HEK293T (cell line): ENCODE measurements at regions not wholly inside any gene's neighbourhood (a gene's known extent, or its start where the extent isn't known, plus 50 kb on each side); places are given as distances from the start of the nearest gene placed in this dataset.
"Not testable (repeated sequence)": the region's sequence is repeated elsewhere in the genome, so short reads cannot be mapped to it uniquely, and the experiment has no call there.

Source experiments
- CTCF ChIA-PET: fragments of 350-600 bp; formaldehyde crosslinking; extraction: SDS; loops from one replicate; lab custom pipeline; 2021; ENCODE audit warnings: antibody characterized with exemption, inconsistent platforms; lab: Yijun Ruan, JAX
- POLR2A ChIA-PET: fragments of 350-600 bp; formaldehyde crosslinking; extraction: SDS; loops from one replicate; lab custom pipeline; 2020; ENCODE audit warnings: antibody characterized with exemption, inconsistent platforms; lab: Yijun Ruan, JAX
- DNase-seq: peaks from one replicate; pipeline ENCODE4 v3.0.0; 2012; ENCODE audit warnings: mixed read lengths; ENCODE audit errors: extremely low spot score
- ARNT ChIP-seq: fragments of 450-650 bp; IDR thresholded peaks from 2 replicates; pipeline ENCODE4 v1.6.1; 2017; ENCODE audit warnings: mild to moderate bottlenecking
- BHLHE40 ChIP-seq: fragments of 450-650 bp; IDR thresholded peaks from 2 replicates; pipeline ENCODE4 v1.6.1; 2016; ENCODE audit warnings: mild to moderate bottlenecking, moderate library complexity, borderline replicate concordance
- CTBP1 ChIP-seq: fragments of 450-650 bp; IDR thresholded peaks from 2 replicates; pipeline ENCODE4 v1.6.1; 2016; ENCODE audit warnings: borderline replicate concordance
- ELF4 ChIP-seq: fragments of 450-650 bp; IDR thresholded peaks from 2 replicates; pipeline ENCODE4 v1.6.1; 2017; ENCODE audit warnings: antibody characterized with exemption
- FOXA1 ChIP-seq: fragments of 450-650 bp; IDR thresholded peaks from 2 replicates; pipeline ENCODE4 v1.6.1; 2016; ENCODE audit warnings: mild to moderate bottlenecking
- FOXK2 ChIP-seq: fragments of 450-650 bp; IDR thresholded peaks from 2 replicates; pipeline ENCODE4 v1.6.1; 2016; ENCODE audit warnings: mild to moderate bottlenecking
- FOXM1 ChIP-seq: fragments of 450-650 bp; IDR thresholded peaks from 2 replicates; pipeline ENCODE4 v1.6.1; 2017; ENCODE audit warnings: mild to moderate bottlenecking, borderline replicate concordance
- HDGF ChIP-seq: fragments of 450-650 bp; IDR thresholded peaks from 2 replicates; pipeline ENCODE4 v1.6.1; 2017; ENCODE audit warnings: antibody characterized with exemption, borderline replicate concordance
- L3MBTL2 ChIP-seq: fragments of 450-650 bp; conservative IDR thresholded peaks from 2 replicates; pipeline ENCODE4 v1.6.1; 2016; ENCODE audit warnings: mild to moderate bottlenecking
- LEF1 ChIP-seq: fragments of 450-650 bp; IDR thresholded peaks from 2 replicates; pipeline ENCODE4 v1.6.1; 2017; ENCODE audit warnings: mild to moderate bottlenecking, borderline replicate concordance
- NFRKB ChIP-seq: fragments of 450-650 bp; IDR thresholded peaks from 2 replicates; pipeline ENCODE4 v1.6.1; 2016; ENCODE audit warnings: mild to moderate bottlenecking, moderate library complexity
- PKNOX1 ChIP-seq: fragments of 450-650 bp; IDR thresholded peaks from 2 replicates; pipeline ENCODE4 v1.6.1; 2016
- SP1 ChIP-seq: fragments of 450-650 bp; IDR thresholded peaks from 2 replicates; pipeline ENCODE4 v1.6.1; 2017
- SUZ12 ChIP-seq: fragments of 450-650 bp; IDR thresholded peaks from 2 replicates; pipeline ENCODE4 v1.6.1; 2016; ENCODE audit warnings: mild to moderate bottlenecking
- TARDBP ChIP-seq: fragments of 450-650 bp; IDR thresholded peaks from 2 replicates; pipeline ENCODE4 v1.6.1; 2016
- ZNF384 ChIP-seq: fragments of 450-650 bp; IDR thresholded peaks from 2 replicates; pipeline ENCODE4 v1.6.1; 2016

GRCh38 chr7:10767771-10768170 lies 205.9 kb upstream of the PHF14 start:
- DNase-seq, result no peak
- ChIA-PET POLR2A (no interaction called here), CTCF (no interaction called here)
- TF ChIP-seq BHLHE40 (no peak), LEF1 (no peak), SUZ12 (no peak), CTBP1 (no peak), SP1 (no peak), ARNT (no peak), NFRKB (no peak), FOXA1 (no peak), L3MBTL2 (no peak), FOXM1 (no peak), ELF4 (no peak), ZNF384 (no peak), TARDBP (no peak), PKNOX1 (no peak), FOXK2 (no peak), HDGF (no peak)

- DNase-seq, result no peak
- POLR2A ChIA-PET, result no interaction called here
- CTCF ChIA-PET, result no interaction called here
- TF ChIP-seq CTBP1 (no peak), SP1 (no peak)
These were observed 203.5 kb upstream of the PHF14 start for GRCh38 chr7:10770176-10770575.

GRCh38 chr7:10773430-10773829 lies 200.2 kb upstream of the PHF14 start:
- ChIA-PET CTCF (no interaction called here), POLR2A (no interaction called here)
- no peak for DNase-seq
- TF ChIP-seq SUZ12 (no peak), LEF1 (no peak), HDGF (no peak), ELF4 (no peak), FOXA1 (no peak)

GRCh38 chr7:10779465-10780399 lies 193.9 kb upstream of the PHF14 start:
- TF ChIP-seq HDGF, result no peak
- TF ChIP-seq ZNF384, result no peak
- no peak for TF ChIP-seq ARNT
- TF ChIP-seq NFRKB, result no peak
- TF ChIP-seq L3MBTL2, result no peak
- TF ChIP-seq BHLHE40, result no peak
- TF ChIP-seq SP1, result no peak
- no peak for TF ChIP-seq FOXK2
- TF ChIP-seq CTBP1, result no peak
- DNase-seq, result no peak
- POLR2A ChIA-PET, result no interaction called here
- CTCF ChIA-PET, result no interaction called here

- DNase-seq, result no peak
- CTCF ChIA-PET, result no interaction called here
- POLR2A ChIA-PET, result no interaction called here
- TF ChIP-seq LEF1 (no peak), L3MBTL2 (no peak), TARDBP (no peak), PKNOX1 (no peak), SP1 (no peak), FOXM1 (no peak), FOXK2 (no peak), BHLHE40 (no peak), CTBP1 (no peak), HDGF (no peak), ARNT (no peak), ELF4 (no peak), SUZ12 (no peak)
These were observed 193.3 kb upstream of the PHF14 start for GRCh38 chr7:10780400-10780747.

- CTCF ChIA-PET, POLR2A ChIA-PET, DNase-seq: not testable (repeated sequence)
These were observed 186.7 kb upstream of the PHF14 start for GRCh38 chr7:10786976-10787375.

- CTCF ChIA-PET, result interaction anchor here (0.6 kb wide), 1 partner anchor 92 kb away, joined by 3 read pairs; no protein-coding TSS in a partner anchor
These were observed 184.5 kb upstream of the PHF14 start for GRCh38 chr7:10789170-10789569.

More at GRCh38 chr7:10789170-10789569, 184.5 kb upstream of the PHF14 start:
- TF ChIP-seq HDGF, result no peak
- TF ChIP-seq BHLHE40, result no peak
- TF ChIP-seq ZNF384, result no peak
- TF ChIP-seq CTBP1, result no peak
- POLR2A ChIA-PET, result no interaction called here
- no peak for DNase-seq
